ENCODE measurements at regions not wholly inside any gene's neighbourhood (a gene's known extent, or its start where the extent isn't known, plus 50 kb on each side); places are given as distances from the start of the nearest gene placed in this dataset.

GRCh38 chr1:213767683-213768082, 220.1 kb upstream of the PROX1 start:
- TF ChIP-seq SP1 (IDR thresholded peaks at IDR 0.05) (no peak), NFRKB (IDR thresholded peaks at IDR 0.05) (no peak), SUZ12 (IDR thresholded peaks at IDR 0.05) (no peak), L3MBTL2 (conservative IDR thresholded peaks at IDR 0.05) (no peak), TARDBP (IDR thresholded peaks at IDR 0.05) (no peak), FOXA1 (IDR thresholded peaks at IDR 0.05) (no peak), FOXM1 (IDR thresholded peaks at IDR 0.05; ENCODE audit: borderline replicate concordance) (no peak)
